ENCODE measurements at regions not wholly inside any gene's neighbourhood (a gene's known extent, or its start where the extent isn't known, plus 50 kb on each side); places are given as distances from the start of the nearest gene placed in this dataset.

- no peak overlapping the region for H2BK5ac ChIP-seq (ENCODE audit: low read length)
- no peak overlapping the region for H3K23ac ChIP-seq (ENCODE audit: low read length)
- H3K4me2 ChIP-seq (ENCODE audit: low read length) = no peak overlapping the region
- H4K8ac ChIP-seq (ENCODE audit: low read depth, low read length) = no peak overlapping the region
- H3K27ac ChIP-seq (ENCODE audit: low read depth, low read length) = no peak overlapping the region
- H3K79me2 ChIP-seq (ENCODE audit: control insufficient read depth, insufficient read depth, low read length) = no peaks in the 10 kb centered on the region
- H3K36me3 ChIP-seq (ENCODE audit: control insufficient read depth, insufficient read depth, low read length) = no peaks in the 10 kb centered on the region
- H2BK15ac ChIP-seq (replicated peaks; ENCODE audit: low read depth) = no peak overlapping the region
- no peak overlapping the region for H4K5ac ChIP-seq (ENCODE audit: low read length)
- H3K4me3 ChIP-seq (ENCODE audit: low read length) = no peak overlapping the region
- H2BK120ac ChIP-seq (ENCODE audit: low read depth, low read length) = no peak overlapping the region
- H3K79me1 ChIP-seq (ENCODE audit: low read length) = no peaks in the 10 kb centered on the region
- no peak overlapping the region for H2AK5ac ChIP-seq (ENCODE audit: low read length)
- H3K9ac ChIP-seq (ENCODE audit: low read length) = no peak overlapping the region
- no peak for DNase-seq
- WGBS (ENCODE audit: extremely low coverage, insufficient coverage, low lambda C conversion rate) = no CpG with 5 or more reads among the region's 8 CpGs
- H3K27me3 ChIP-seq (ENCODE audit: insufficient read depth, low read length, poor library complexity) = no peaks in the 10 kb centered on the region
- H3K56ac ChIP-seq (ENCODE audit: low read length) = no peak overlapping the region
- H3K18ac ChIP-seq (ENCODE audit: low read length) = no peak overlapping the region
- H3K4me1 ChIP-seq (ENCODE audit: control insufficient read depth, low read depth, low read length) = no peaks in the 10 kb centered on the region
- H3K4ac ChIP-seq (ENCODE audit: low read depth, low read length) = no peak overlapping the region
These were observed 101.5 kb downstream of the SHANK2 start for GRCh38 chr11:71150859-71151258.

DNA sequence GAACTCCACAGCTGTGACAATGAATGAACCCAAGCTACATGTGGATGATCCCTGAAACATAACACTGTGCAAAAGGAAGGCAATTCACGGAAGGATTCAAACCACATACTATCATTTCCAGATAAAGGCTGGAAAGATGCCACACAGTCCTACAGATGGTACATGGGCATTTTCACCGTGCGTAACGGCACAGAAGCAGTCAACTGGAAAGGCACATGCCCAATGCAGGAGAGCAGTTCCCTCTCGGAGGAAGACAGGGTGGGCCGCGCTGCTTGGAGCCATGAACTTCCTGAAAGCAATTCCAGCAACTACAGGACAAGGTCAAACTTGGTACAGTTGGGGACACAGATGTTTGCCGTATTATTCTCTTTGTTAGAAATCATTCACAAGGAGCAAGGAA lies 103.7 kb downstream of the SHANK2 start:
- Histone ChIP-seq H3K18ac (ENCODE audit: low read length) (no peak overlapping the region), H4K8ac (ENCODE audit: low read depth, low read length) (no peak overlapping the region), H4K5ac (ENCODE audit: low read length) (no peak overlapping the region), H3K4me2 (ENCODE audit: low read length) (no peak overlapping the region), H3K79me2 (ENCODE audit: control insufficient read depth, insufficient read depth, low read length) (no peaks in the 10 kb centered on the region), H3K4ac (ENCODE audit: low read depth, low read length) (no peak overlapping the region), H3K56ac (ENCODE audit: low read length) (no peak overlapping the region), H2BK120ac (ENCODE audit: low read depth, low read length) (no peak overlapping the region), H2BK5ac (ENCODE audit: low read length) (no peak overlapping the region), H3K23ac (ENCODE audit: low read length) (no peak overlapping the region), H3K4me1 (ENCODE audit: control insufficient read depth, low read depth, low read length) (no peaks in the 10 kb centered on the region), H3K27me3 (ENCODE audit: insufficient read depth, low read length, poor library complexity) (no peaks in the 10 kb centered on the region), H3K9ac (ENCODE audit: low read length) (no peak overlapping the region), H3K27ac (ENCODE audit: low read depth, low read length) (no peak overlapping the region), H2AK5ac (ENCODE audit: low read length) (no peak overlapping the region), H2BK15ac (replicated peaks; ENCODE audit: low read depth) (no peak overlapping the region), H3K79me1 (ENCODE audit: low read length) (no peaks in the 10 kb centered on the region), H3K4me3 (ENCODE audit: low read length) (no peak overlapping the region), H3K36me3 (ENCODE audit: control insufficient read depth, insufficient read depth, low read length) (no peaks in the 10 kb centered on the region)
- WGBS (ENCODE audit: extremely low coverage, insufficient coverage, low lambda C conversion rate) = no CpG with 5 or more reads among the region's 8 CpGs
- DNase-seq = no peak

DNA sequence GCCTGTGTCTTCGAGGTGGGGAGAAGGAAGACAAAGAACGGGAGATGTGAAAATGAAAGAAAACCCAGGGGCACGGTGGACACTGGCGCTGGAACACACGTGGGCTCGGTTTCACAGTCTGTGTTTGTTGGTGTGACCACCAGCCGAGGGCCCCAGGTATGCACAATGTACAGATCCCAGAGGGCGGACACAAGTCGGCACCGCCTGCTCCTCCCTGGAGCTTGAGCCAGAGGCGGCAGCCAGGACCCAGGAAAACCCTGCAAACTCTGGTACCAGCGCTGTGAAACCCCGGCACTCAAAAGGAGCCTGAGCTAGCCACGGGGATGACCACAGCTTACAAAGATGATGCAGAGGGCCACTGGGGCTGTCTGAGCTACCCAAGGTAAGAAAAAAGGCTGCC lies 105.0 kb downstream of the SHANK2 start:
- no peaks in the 10 kb centered on the region for H3K79me2 ChIP-seq (ENCODE audit: control insufficient read depth, insufficient read depth, low read length)
- no peak overlapping the region for H2BK15ac ChIP-seq (replicated peaks; ENCODE audit: low read depth)
- H2BK120ac ChIP-seq (ENCODE audit: low read depth, low read length) = no peak overlapping the region
- no peak overlapping the region for H2AK5ac ChIP-seq (ENCODE audit: low read length)
- no peaks in the 10 kb centered on the region for H3K79me1 ChIP-seq (ENCODE audit: low read length)
- no peak overlapping the region for H3K9ac ChIP-seq (ENCODE audit: low read length)
- H3K4me1 ChIP-seq (ENCODE audit: control insufficient read depth, low read depth, low read length) = no peaks in the 10 kb centered on the region
- H4K5ac ChIP-seq (ENCODE audit: low read length) = no peak overlapping the region
- no CpG with 5 or more reads among the region's 14 CpGs for WGBS (ENCODE audit: extremely low coverage, insufficient coverage, low lambda C conversion rate)
- H3K4me2 ChIP-seq (ENCODE audit: low read length) = no peak overlapping the region
- no peaks in the 10 kb centered on the region for H3K27me3 ChIP-seq (ENCODE audit: insufficient read depth, low read length, poor library complexity)
- H2BK5ac ChIP-seq (ENCODE audit: low read length) = no peak overlapping the region
- no peak overlapping the region for H3K4me3 ChIP-seq (ENCODE audit: low read length)
- no peak overlapping the region for H3K23ac ChIP-seq (ENCODE audit: low read length)
- H3K18ac ChIP-seq (ENCODE audit: low read length) = no peak overlapping the region
- no peak overlapping the region for H3K4ac ChIP-seq (ENCODE audit: low read depth, low read length)
- H3K27ac ChIP-seq (ENCODE audit: low read depth, low read length) = no peak overlapping the region
- H3K36me3 ChIP-seq (ENCODE audit: control insufficient read depth, insufficient read depth, low read length) = no peaks in the 10 kb centered on the region
- no peak overlapping the region for H3K56ac ChIP-seq (ENCODE audit: low read length)
- no peak overlapping the region for H4K8ac ChIP-seq (ENCODE audit: low read depth, low read length)
- DNase-seq = no peak

DNA sequence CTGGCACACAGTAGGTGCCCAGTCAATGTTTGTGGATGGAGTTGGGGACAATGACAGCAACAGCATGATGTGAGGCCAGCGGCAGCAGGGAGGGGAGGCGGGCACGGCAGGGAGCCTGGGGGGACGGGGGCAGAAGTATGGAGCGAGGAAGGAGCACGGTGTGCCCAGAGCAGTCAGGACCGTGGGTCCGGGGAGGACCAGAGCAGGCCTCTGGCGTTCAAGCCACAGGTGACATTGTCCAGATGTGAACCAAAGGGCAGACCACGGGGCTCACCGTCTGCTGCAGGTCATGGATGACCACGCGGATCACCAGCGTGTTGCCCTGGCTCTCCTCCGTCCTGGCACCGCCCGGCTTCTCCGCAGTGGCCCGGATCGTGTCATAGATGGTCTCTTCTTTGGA lies 105.5 kb downstream of the SHANK2 start:
- Histone ChIP-seq H3K9ac (ENCODE audit: low read length) (no peak overlapping the region), H3K23ac (ENCODE audit: low read length) (no peak overlapping the region), H3K79me1 (ENCODE audit: low read length) (no peaks in the 10 kb centered on the region), H3K4me1 (ENCODE audit: control insufficient read depth, low read depth, low read length) (no peaks in the 10 kb centered on the region), H3K56ac (ENCODE audit: low read length) (no peak overlapping the region), H3K4me3 (ENCODE audit: low read length) (no peak overlapping the region), H2BK15ac (replicated peaks; ENCODE audit: low read depth) (no peak overlapping the region), H3K4me2 (ENCODE audit: low read length) (no peak overlapping the region), H4K5ac (ENCODE audit: low read length) (no peak overlapping the region), H2BK5ac (ENCODE audit: low read length) (no peak overlapping the region), H2AK5ac (ENCODE audit: low read length) (no peak overlapping the region), H3K36me3 (ENCODE audit: control insufficient read depth, insufficient read depth, low read length) (no peaks in the 10 kb centered on the region), H3K18ac (ENCODE audit: low read length) (no peak overlapping the region), H2BK120ac (ENCODE audit: low read depth, low read length) (no peak overlapping the region), H3K4ac (ENCODE audit: low read depth, low read length) (no peak overlapping the region), H4K8ac (ENCODE audit: low read depth, low read length) (no peak overlapping the region), H3K27me3 (ENCODE audit: insufficient read depth, low read length, poor library complexity) (no peaks in the 10 kb centered on the region), H3K27ac (ENCODE audit: low read depth, low read length) (no peak overlapping the region), H3K79me2 (ENCODE audit: control insufficient read depth, insufficient read depth, low read length) (no peaks in the 10 kb centered on the region)
- WGBS (ENCODE audit: extremely low coverage, insufficient coverage, low lambda C conversion rate) = no CpG with 5 or more reads among the region's 20 CpGs
- DNase-seq = no peak

DNA sequence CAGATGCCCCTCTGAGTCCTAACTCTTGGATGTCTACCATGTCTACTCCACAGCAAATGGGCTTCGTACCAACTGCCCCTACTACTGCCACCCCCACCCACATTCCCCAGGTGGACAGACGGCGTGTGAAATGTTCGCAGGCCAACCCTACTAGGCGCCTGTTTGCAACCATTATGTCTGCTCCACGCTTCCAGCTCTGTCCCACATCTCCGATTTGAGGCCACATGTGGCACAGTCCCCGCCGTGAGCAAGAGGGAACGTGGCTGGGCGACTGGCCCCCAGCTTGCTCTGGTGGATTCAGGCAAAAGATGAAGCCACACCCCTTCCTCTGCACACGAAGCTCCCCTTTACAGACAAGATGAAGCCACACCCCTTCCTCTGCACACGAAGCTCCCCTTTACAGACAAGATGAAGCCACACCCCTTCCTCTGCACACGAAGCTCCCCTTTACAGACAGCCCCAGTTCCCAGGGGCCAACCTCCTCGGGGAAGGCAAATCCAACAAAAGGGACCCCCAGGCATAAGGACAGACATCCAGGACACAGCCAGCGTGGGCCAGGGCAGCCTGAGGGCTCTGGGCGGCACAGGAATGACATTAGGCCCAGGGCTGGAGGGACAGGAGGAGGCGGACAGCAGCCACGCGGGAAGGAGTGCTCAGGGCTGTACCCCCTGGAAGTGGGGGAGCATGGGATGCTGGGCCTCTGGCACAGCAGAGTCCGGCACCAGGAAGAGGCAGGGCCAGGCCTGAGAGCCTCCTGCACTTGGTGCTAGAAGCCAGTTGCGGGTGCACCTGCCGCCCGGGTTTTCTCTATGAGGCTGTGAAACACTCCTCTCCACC lies 106.2 kb downstream of the SHANK2 start:
- no peak overlapping the region for H3K4me2 ChIP-seq (ENCODE audit: low read length)
- no peaks in the 10 kb centered on the region for H3K79me1 ChIP-seq (ENCODE audit: low read length)
- H3K18ac ChIP-seq (ENCODE audit: low read length) = no peak overlapping the region
- no peak overlapping the region for H2BK5ac ChIP-seq (ENCODE audit: low read length)
- no peaks in the 10 kb centered on the region for H3K4me1 ChIP-seq (ENCODE audit: control insufficient read depth, low read depth, low read length)
- WGBS (ENCODE audit: extremely low coverage, insufficient coverage, low lambda C conversion rate) = no CpG with 5 or more reads among the region's 24 CpGs
- no peaks in the 10 kb centered on the region for H3K36me3 ChIP-seq (ENCODE audit: control insufficient read depth, insufficient read depth, low read length)
- H2BK15ac ChIP-seq (replicated peaks; ENCODE audit: low read depth) = no peak overlapping the region
- H4K5ac ChIP-seq (ENCODE audit: low read length) = no peak overlapping the region
- H3K56ac ChIP-seq (ENCODE audit: low read length) = no peak overlapping the region
- H3K23ac ChIP-seq (ENCODE audit: low read length) = no peak overlapping the region
- H2BK120ac ChIP-seq (ENCODE audit: low read depth, low read length) = no peak overlapping the region
- no peak for DNase-seq
- H3K4me3 ChIP-seq (ENCODE audit: low read length) = no peak overlapping the region
- no peaks in the 10 kb centered on the region for H3K27me3 ChIP-seq (ENCODE audit: insufficient read depth, low read length, poor library complexity)
- no peak overlapping the region for H2AK5ac ChIP-seq (ENCODE audit: low read length)
- no peak overlapping the region for H4K8ac ChIP-seq (ENCODE audit: low read depth, low read length)
- H3K9ac ChIP-seq (ENCODE audit: low read length) = no peak overlapping the region
- no peak overlapping the region for H3K4ac ChIP-seq (ENCODE audit: low read depth, low read length)
- H3K79me2 ChIP-seq (ENCODE audit: control insufficient read depth, insufficient read depth, low read length) = no peaks in the 10 kb centered on the region
- no peak overlapping the region for H3K27ac ChIP-seq (ENCODE audit: low read depth, low read length)

- no peaks in the 10 kb centered on the region for H3K4me1 ChIP-seq (ENCODE audit: control insufficient read depth, low read depth, low read length)
- H3K79me2 ChIP-seq (ENCODE audit: control insufficient read depth, insufficient read depth, low read length) = no peaks in the 10 kb centered on the region
- H3K9ac ChIP-seq (ENCODE audit: low read length) = no peak overlapping the region
- WGBS (ENCODE audit: extremely low coverage, insufficient coverage, low lambda C conversion rate) = no CpG with 5 or more reads among the region's 9 CpGs
- H4K8ac ChIP-seq (ENCODE audit: low read depth, low read length) = no peak overlapping the region
- no peak overlapping the region for H3K27ac ChIP-seq (ENCODE audit: low read depth, low read length)
- no peak overlapping the region for H2BK5ac ChIP-seq (ENCODE audit: low read length)
- H3K4me3 ChIP-seq (ENCODE audit: low read length) = no peak overlapping the region
- H3K23ac ChIP-seq (ENCODE audit: low read length) = no peak overlapping the region
- no peak overlapping the region for H2AK5ac ChIP-seq (ENCODE audit: low read length)
- H3K27me3 ChIP-seq (ENCODE audit: insufficient read depth, low read length, poor library complexity) = no peaks in the 10 kb centered on the region
- H2BK120ac ChIP-seq (ENCODE audit: low read depth, low read length) = no peak overlapping the region
- no peak overlapping the region for H3K18ac ChIP-seq (ENCODE audit: low read length)
- no peaks in the 10 kb centered on the region for H3K36me3 ChIP-seq (ENCODE audit: control insufficient read depth, insufficient read depth, low read length)
- H3K56ac ChIP-seq (ENCODE audit: low read length) = no peak overlapping the region
- H3K79me1 ChIP-seq (ENCODE audit: low read length) = no peaks in the 10 kb centered on the region
- no peak overlapping the region for H3K4ac ChIP-seq (ENCODE audit: low read depth, low read length)
- H4K5ac ChIP-seq (ENCODE audit: low read length) = no peak overlapping the region
- no peak overlapping the region for H2BK15ac ChIP-seq (replicated peaks; ENCODE audit: low read depth)
- H3K4me2 ChIP-seq (ENCODE audit: low read length) = no peak overlapping the region
- DNase-seq = no peak
These were observed 107.0 kb downstream of the SHANK2 start for GRCh38 chr11:71145368-71145767.

Measured in mesendoderm (in vitro differentiated cells).